Fibroblast of lung (primary cell): ENCODE measurements at regions not wholly inside any gene's neighbourhood (a gene's known extent, or its start where the extent isn't known, plus 50 kb on each side); places are given as distances from the start of the nearest gene placed in this dataset.

Source experiments
- DNase-seq, 2 donors: peaks; one replicate each; pipeline versions ENCODE4 v3.0.0 to v3.0.0-alpha.2; 2010; ENCODE audit warnings: low read depth in 2 of 2
- H2AFZ ChIP-seq: 2 replicates; pipeline ENCODE4 v1.5.1; 2012; ENCODE audit warnings: low read length, control low read depth, inconsistent platforms
- H3K27ac ChIP-seq: 2 replicates; pipeline ENCODE4 v1.5.1; 2011; ENCODE audit warnings: low read length, control low read depth; ENCODE audit not compliant: insufficient read depth
- H3K27me3 ChIP-seq: 2 replicates; pipeline ENCODE4 v1.5.1; 2011; ENCODE audit warnings: mild to moderate bottlenecking, low read length; ENCODE audit not compliant: control insufficient read depth, insufficient read depth
- H3K36me3 ChIP-seq: 2 replicates; pipeline ENCODE4 v1.5.1; 2011; ENCODE audit warnings: low read length; ENCODE audit not compliant: control insufficient read depth, insufficient read depth
- H3K4me1 ChIP-seq: 2 replicates; pipeline ENCODE4 v1.5.1; 2011; ENCODE audit warnings: low read length; ENCODE audit not compliant: control insufficient read depth, insufficient read depth; ENCODE audit errors: extremely low read depth
- H3K4me2 ChIP-seq: 2 replicates; pipeline ENCODE4 v1.5.1; 2011; ENCODE audit warnings: low read length, control low read depth; ENCODE audit not compliant: insufficient read depth; ENCODE audit errors: extremely low read depth
- H3K4me3 ChIP-seq, 4 experiments: fragments of 200-600 bp in 1 of 4; sonication (generic) in 1 of 4; replicated peaks in 1 of 4; 2 replicates each; pipeline ENCODE4 v1.5.1; 2011 to 2016; ENCODE audit warnings: low read length in 4 of 4, low read depth in 3 of 4, mild to moderate bottlenecking in 3 of 4, control low read depth in 2 of 4, inconsistent platforms in 1 of 4, mixed read lengths in 1 of 4; ENCODE audit not compliant: insufficient read depth in 1 of 4; ENCODE audit errors: control extremely low read depth in 1 of 4
- H3K79me2 ChIP-seq: 2 replicates; pipeline ENCODE4 v1.5.1; 2012; ENCODE audit warnings: mild to moderate bottlenecking, low read length, inconsistent platforms; ENCODE audit not compliant: control insufficient read depth, insufficient read depth
- H3K9ac ChIP-seq: 2 replicates; pipeline ENCODE4 v1.5.1; 2011; ENCODE audit warnings: mild to moderate bottlenecking, low read length, control low read depth; ENCODE audit not compliant: insufficient read depth
- H3K9me3 ChIP-seq: 2 replicates; pipeline ENCODE4 v1.5.1; 2012; ENCODE audit warnings: low read depth, low read length; ENCODE audit not compliant: control insufficient read depth, insufficient read depth
- H4K20me1 ChIP-seq: 2 replicates; pipeline ENCODE4 v1.5.1; 2011; ENCODE audit warnings: low read length; ENCODE audit not compliant: control insufficient read depth, insufficient read depth; ENCODE audit errors: extremely low read depth
- CTCF ChIP-seq, 2 donors: IDR thresholded peaks in 1 of 2; conservative IDR thresholded peaks in 1 of 2; 1 replicate in 1 of 2; 2 replicates in 1 of 2; pipeline ENCODE4 v1.5.1; 2011 to 2012; ENCODE audit warnings: low read length in 2 of 2, control low read depth in 1 of 2, inconsistent platforms in 1 of 2, low read depth in 1 of 2, mild to moderate bottlenecking in 1 of 2
- EZH2 ChIP-seq: IDR thresholded peaks from 2 replicates; pipeline ENCODE4 v1.5.1; 2012; ENCODE audit warnings: low read length, control low read depth, mild to moderate bottlenecking; ENCODE audit errors: missing control alignments

- H4K20me1 ChIP-seq: no peaks in the 10 kb centered on the region
- no peak overlapping the region for H3K4me3 ChIP-seq
- DNase-seq: no peak
- no peak overlapping the region for H3K9ac ChIP-seq
- no peak overlapping the region for H3K27ac ChIP-seq
- TF ChIP-seq EZH2 (no peak), CTCF (conservative IDR thresholded peaks at IDR 0.05 in 1 of 2, IDR thresholded peaks at IDR 0.05 in 1 of 2; ENCODE audit: low read depth in 1 of 2, low read length in 2 of 2) (no peak)
- H3K9me3 ChIP-seq: no peaks in the 10 kb centered on the region
- H3K36me3 ChIP-seq: no peaks in the 10 kb centered on the region
- no peaks in the 10 kb centered on the region for H3K4me1 ChIP-seq
- no peak overlapping the region for H3K4me2 ChIP-seq
- no peak overlapping the region for H2AFZ ChIP-seq
- H3K79me2 ChIP-seq: no peaks in the 10 kb centered on the region
- H3K27me3 ChIP-seq: no peaks in the 10 kb centered on the region
Measured at GRCh38 chr16:59252317-59252716, 518.2 kb upstream of the GOT2 start.

GRCh38 chr16:59249011-59249410 is 514.9 kb upstream of the GOT2 start:
- H3K27me3 ChIP-seq: no peaks in the 10 kb centered on the region
- H3K79me2 ChIP-seq: no peaks in the 10 kb centered on the region
- no peak for DNase-seq

GRCh38 chr16:59242556-59242955 is 508.4 kb upstream of the GOT2 start:
- DNase-seq: peak in 1 of 2 donors; percentile 81
- H3K79me2 ChIP-seq: no peaks in the 10 kb centered on the region
- H3K27me3 ChIP-seq: no peaks in the 10 kb centered on the region
- H3K9ac ChIP-seq: no peak overlapping the region
- H3K27ac ChIP-seq: no peak overlapping the region
- H4K20me1 ChIP-seq: no peaks in the 10 kb centered on the region
- TF ChIP-seq CTCF (conservative IDR thresholded peaks at IDR 0.05 in 1 of 2, IDR thresholded peaks at IDR 0.05 in 1 of 2; ENCODE audit: low read depth in 1 of 2, low read length in 2 of 2) (no peak), EZH2 (no peak)
- H2AFZ ChIP-seq: no peak overlapping the region
- no peaks in the 10 kb centered on the region for H3K36me3 ChIP-seq
- H3K4me2 ChIP-seq: no peak overlapping the region
- H3K9me3 ChIP-seq: no peaks in the 10 kb centered on the region
- H3K4me1 ChIP-seq: no peaks in the 10 kb centered on the region
- H3K4me3 ChIP-seq: no peak overlapping the region

More at GRCh38 chr16:59249011-59249410, 514.9 kb upstream of the GOT2 start:
- H3K4me2 ChIP-seq: no peak overlapping the region
- no peaks in the 10 kb centered on the region for H3K36me3 ChIP-seq
- no peaks in the 10 kb centered on the region for H3K4me1 ChIP-seq
- no peak overlapping the region for H2AFZ ChIP-seq
- no peak overlapping the region for H3K27ac ChIP-seq
- TF ChIP-seq EZH2: no peak
- TF ChIP-seq CTCF (conservative IDR thresholded peaks at IDR 0.05 in 1 of 2, IDR thresholded peaks at IDR 0.05 in 1 of 2; ENCODE audit: low read depth in 1 of 2, low read length in 2 of 2): no peak
- no peaks in the 10 kb centered on the region for H3K9me3 ChIP-seq
- H3K4me3 ChIP-seq: no peak overlapping the region
- no peaks in the 10 kb centered on the region for H4K20me1 ChIP-seq
- no peak overlapping the region for H3K9ac ChIP-seq
